OCI-LY3 (cell line): ENCODE measurements at regions not wholly inside any gene's neighbourhood (a gene's known extent, or its start where the extent isn't known, plus 50 kb on each side); places are given as distances from the start of the nearest gene placed in this dataset.

Source experiments
- CTCF ChIP-seq: fragments of 200-600, 300-600 bp; sonication (generic); IDR thresholded peaks from 2 replicates; pipeline ENCODE4 v1.5.1; 2014; ENCODE audit warnings: antibody characterized with exemption, low read length, low read depth
- EZH2phosphoT487 ChIP-seq: fragments of 200-600 bp; shearing (Covaris generic); IDR thresholded peaks from 2 replicates; pipeline ENCODE4 v1.6.1; 2018; ENCODE audit warnings: antibody characterized with exemption, mixed run types, low read depth

GRCh38 chr21:27681841-27682240, 715.0 kb upstream of the ADAMTS5 start:
- TF ChIP-seq CTCF (no peak), EZH2phosphoT487 (no peak)
